HG02623 (cell line): ENCODE measurements at regions not wholly inside any gene's neighbourhood (a gene's known extent, or its start where the extent isn't known, plus 50 kb on each side); places are given as distances from the start of the nearest gene placed in this dataset.
"Not testable (repeated sequence)": the region's sequence is repeated elsewhere in the genome, so short reads cannot be mapped to it uniquely, and the experiment has no call there.

ENCODE experiments used
- ATAC-seq: cut with Tn5 transposase; IDR thresholded peaks from one replicate; pipeline ENCODE4 v1.9.1; 2021; ENCODE audit warnings: moderate library complexity; ENCODE audit not compliant: unreplicated experiment

DNA sequence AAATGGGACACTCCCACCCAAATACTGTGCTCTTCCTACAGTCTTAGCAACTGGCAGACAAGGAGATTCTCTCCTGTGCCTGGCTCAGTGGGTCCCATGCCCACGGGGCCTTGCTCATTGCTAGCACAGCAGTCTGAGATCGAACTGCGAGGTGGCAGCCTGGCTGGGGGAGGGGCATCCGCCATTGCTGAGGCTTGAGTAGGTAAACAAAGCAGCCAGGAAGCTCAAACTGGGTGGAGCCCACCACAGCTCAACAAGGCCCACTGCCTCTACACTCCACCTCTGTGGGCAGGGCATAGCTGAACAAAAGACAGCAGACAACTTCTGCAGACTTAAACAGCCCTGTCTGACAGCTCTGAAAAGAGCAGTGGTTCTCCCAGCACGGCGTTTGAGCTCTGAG, 174.8 kb downstream of the COL12A1 start:
- ATAC-seq = not testable (repeated sequence)

GRCh38 chr6:75029333-75029732, 176.5 kb downstream of the COL12A1 start:
- ATAC-seq = no peak

DNA sequence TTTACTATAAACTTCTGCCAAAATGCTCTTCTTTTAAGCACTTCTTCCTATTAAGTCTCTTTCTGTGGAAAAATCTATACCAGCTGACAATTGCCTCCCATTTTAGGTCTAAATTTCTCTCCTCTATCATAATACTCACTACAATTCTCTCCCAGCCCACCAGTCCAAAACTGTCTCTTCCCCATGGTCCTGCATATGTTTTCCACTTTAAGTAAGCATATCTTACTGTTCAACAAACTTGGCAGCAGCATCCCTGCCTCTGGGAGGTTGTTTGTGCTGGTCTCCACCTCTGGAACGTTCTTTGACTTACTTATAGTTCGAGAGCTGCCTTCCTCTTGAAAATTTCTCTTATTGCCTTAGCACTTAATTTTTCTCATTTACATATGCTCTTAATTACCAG, 180.5 kb downstream of the COL12A1 start:
- no peak for ATAC-seq

- ATAC-seq = no peak
Observed at GRCh38 chr6:75024828-75025227, 181.0 kb downstream of the COL12A1 start.

GRCh38 chr6:75023634-75024033, 182.2 kb downstream of the COL12A1 start:
- no peak for ATAC-seq

GRCh38 chr6:75020971-75021370, 184.9 kb downstream of the COL12A1 start:
- no peak for ATAC-seq

GRCh38 chr6:75020376-75020775, 185.5 kb downstream of the COL12A1 start:
- ATAC-seq = no peak

- ATAC-seq = no peak
Observed at GRCh38 chr6:75012018-75012417, 193.8 kb downstream of the COL12A1 start.

DNA sequence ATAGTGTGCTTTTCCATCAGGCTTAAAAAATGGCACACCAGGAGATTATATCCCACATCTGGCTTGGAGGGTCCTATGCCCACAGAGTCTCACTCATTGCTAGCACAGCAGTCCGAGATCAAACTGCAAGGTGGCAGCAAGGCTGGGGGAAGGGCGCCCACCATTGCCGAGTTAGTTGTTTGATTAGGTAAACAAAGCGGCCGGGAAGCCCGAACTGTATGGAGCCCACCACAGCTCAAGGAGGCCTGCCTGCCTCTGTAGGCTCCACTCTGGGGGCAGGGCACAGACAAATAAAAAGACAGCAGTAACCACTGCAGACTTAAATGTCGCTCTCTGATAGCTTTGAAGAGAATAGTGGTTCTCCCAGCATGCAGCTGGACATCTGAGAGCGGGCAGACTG, 201.9 kb downstream of the COL12A1 start:
- ATAC-seq = not testable (repeated sequence)

GRCh38 chr6:74997646-74998045, 208.2 kb downstream of the COL12A1 start:
- no peak for ATAC-seq

DNA sequence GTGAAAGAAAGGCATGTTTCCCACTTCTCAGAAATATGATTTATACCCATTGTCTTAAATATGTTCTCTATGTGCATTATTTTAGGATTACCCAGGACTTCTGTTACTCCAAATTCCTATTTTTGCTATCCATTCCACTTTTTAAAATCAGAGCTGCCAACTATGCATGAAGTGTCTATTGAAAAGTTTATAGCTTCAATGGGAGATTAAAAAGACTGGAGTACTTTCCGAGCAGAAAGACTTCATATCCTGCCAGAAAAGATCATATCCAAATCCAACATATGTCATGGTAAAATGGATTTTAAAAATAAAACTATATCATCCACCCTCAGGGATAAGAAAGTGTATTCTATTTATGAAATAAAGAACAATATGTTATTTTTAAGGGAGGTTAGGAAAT, 212.7 kb downstream of the COL12A1 start:
- no peak for ATAC-seq

- ATAC-seq = no peak
Observed at GRCh38 chr6:74991573-74992332, 214.1 kb downstream of the COL12A1 start.

GRCh38 chr6:74979065-74979766, 226.6 kb downstream of the COL12A1 start:
- no peak for ATAC-seq

GRCh38 chr6:74976701-74977100, 229.2 kb downstream of the COL12A1 start:
- no peak for ATAC-seq

- no peak for ATAC-seq
Observed at GRCh38 chr6:74976026-74976425, 229.8 kb downstream of the COL12A1 start.

GRCh38 chr6:74973591-74973990, 232.3 kb downstream of the COL12A1 start:
- ATAC-seq = no peak

- ATAC-seq = no peak
Observed at GRCh38 chr6:74971633-74972032, 234.2 kb downstream of the COL12A1 start.

DNA sequence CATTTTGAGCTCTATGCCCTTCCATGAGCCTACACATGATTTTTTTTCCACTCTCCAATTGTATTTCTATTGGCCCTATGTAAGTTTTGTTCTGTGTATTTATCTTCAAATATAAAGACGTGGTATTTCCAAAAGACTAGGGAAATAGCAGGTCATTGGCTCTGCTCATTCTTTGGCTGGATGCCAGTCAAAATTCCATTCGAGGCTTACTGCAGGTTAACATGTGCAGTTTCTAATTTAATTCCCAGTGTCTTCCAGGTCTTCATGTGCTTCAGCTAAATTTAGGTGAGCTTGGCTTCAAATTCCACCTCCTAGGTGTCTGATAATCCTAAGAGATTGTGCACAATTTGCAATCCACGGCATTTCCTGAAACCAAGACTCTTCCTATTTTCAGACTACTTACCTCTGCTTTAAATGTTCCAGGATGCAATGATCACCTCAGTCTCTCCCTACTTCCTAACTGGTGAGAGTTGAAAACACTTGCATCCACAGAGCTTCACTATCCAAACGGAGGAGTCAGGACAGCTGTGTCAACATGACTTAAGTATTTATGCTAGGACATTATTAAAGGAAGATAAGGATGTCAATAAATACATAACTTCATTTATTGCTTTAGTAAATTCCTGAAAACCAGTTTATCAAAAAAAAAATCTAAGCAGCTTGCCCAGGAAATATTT, 236.1 kb downstream of the COL12A1 start:
- no peak for ATAC-seq

GRCh38 chr6:74967821-74968220, 238.0 kb downstream of the COL12A1 start:
- no peak for ATAC-seq

GRCh38 chr6:74966712-74967111, 239.1 kb downstream of the COL12A1 start:
- no peak for ATAC-seq

- ATAC-seq = no peak
Observed at GRCh38 chr6:74964871-74965441, 240.9 kb downstream of the COL12A1 start.
